ENCODE measurements at regions not wholly inside any gene's neighbourhood (a gene's known extent, or its start where the extent isn't known, plus 50 kb on each side); places are given as distances from the start of the nearest gene placed in this dataset.

- TF ChIP-seq POLR2AphosphoS5 (IDR thresholded peaks at IDR 0.05; ENCODE audit: low read depth, low read length) (no peak), TAF1 (IDR thresholded peaks at IDR 0.05; ENCODE audit: borderline replicate concordance, insufficient read depth, low read length) (no peak), SIN3A (IDR thresholded peaks at IDR 0.05; ENCODE audit: borderline replicate concordance, insufficient read depth, low read length) (no peak), FOXP2 (optimal IDR thresholded peaks at IDR 0.05; ENCODE audit: borderline replicate concordance, extremely low read depth, extremely low read length, insufficient read depth) (no peak)
Measured at GRCh38 chr13:99656092-99656745, 154.9 kb downstream of the TM9SF2 start.

Measured in PFSK-1 (cell line).